ENCODE measurements at regions not wholly inside any gene's neighbourhood (a gene's known extent, or its start where the extent isn't known, plus 50 kb on each side); places are given as distances from the start of the nearest gene placed in this dataset.
A peak's percentile ranks its signal among the peaks of the same experiment; 100 is the strongest.

DNA sequence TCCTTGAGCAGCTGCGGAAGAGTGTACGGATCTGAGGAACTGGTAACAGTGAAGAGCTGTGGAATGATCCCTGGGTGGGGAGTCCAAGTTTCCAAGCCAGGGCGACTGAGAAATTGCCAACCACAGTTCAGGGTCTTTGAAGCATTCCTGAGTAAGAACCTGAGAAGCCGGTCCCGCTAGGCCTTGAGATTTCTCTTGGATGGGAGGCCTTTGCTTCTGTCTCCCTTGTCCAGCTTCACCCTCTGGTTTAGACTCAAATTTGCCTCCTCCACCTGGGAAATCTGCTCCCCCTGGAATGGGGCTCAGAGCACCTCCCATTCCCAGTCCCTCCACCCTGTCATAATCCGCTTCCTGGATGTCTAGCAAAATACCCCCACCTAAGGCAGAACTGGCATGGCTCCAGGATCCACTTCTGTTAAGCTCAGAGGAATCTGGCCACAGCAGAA is 127.7 kb upstream of the DLG1 start:
- intact Hi-C loops (cut with micrococcal nuclease) (no loop called here), dilution Hi-C loops (cut with MboI; ENCODE audit: extremely low pct_ligation_motif_present, low sequenced_read_pairs) (no loop called here)
- no peaks in the 10 kb centered on the region for H3K9me3 ChIP-seq (replicated peaks; ENCODE audit: control insufficient read depth, insufficient read depth, low read length)
- H3K9me1 ChIP-seq (replicated peaks; ENCODE audit: control insufficient read depth, extremely low read depth, insufficient read depth, low read length): no peaks in the 10 kb centered on the region
- TF ChIP-seq, protein P1, sequence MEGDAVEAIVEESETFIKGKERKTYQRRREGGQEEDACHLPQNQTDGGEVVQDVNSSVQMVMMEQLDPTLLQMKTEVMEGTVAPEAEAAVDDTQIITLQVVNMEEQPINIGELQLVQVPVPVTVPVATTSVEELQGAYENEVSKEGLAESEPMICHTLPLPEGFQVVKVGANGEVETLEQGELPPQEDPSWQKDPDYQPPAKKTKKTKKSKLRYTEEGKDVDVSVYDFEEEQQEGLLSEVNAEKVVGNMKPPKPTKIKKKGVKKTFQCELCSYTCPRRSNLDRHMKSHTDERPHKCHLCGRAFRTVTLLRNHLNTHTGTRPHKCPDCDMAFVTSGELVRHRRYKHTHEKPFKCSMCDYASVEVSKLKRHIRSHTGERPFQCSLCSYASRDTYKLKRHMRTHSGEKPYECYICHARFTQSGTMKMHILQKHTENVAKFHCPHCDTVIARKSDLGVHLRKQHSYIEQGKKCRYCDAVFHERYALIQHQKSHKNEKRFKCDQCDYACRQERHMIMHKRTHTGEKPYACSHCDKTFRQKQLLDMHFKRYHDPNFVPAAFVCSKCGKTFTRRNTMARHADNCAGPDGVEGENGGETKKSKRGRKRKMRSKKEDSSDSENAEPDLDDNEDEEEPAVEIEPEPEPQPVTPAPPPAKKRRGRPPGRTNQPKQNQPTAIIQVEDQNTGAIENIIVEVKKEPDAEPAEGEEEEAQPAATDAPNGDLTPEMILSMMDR (IDR thresholded peaks at IDR 0.05; ENCODE audit: extremely low read depth in 1 of 2, insufficient read depth in 1 of 2, low read depth in 1 of 2, low read length in 2 of 2): no peak
- no peak for TF ChIP-seq JUN (IDR thresholded peaks at IDR 0.05; ENCODE audit: borderline replicate concordance, insufficient read depth, insufficient read length, low read depth)
- H3K9ac ChIP-seq (replicated peaks; ENCODE audit: extremely low read depth, insufficient read depth, low read length): no peak overlapping the region
- ChIA-PET CTCF (interaction anchor here (1.4 to 1.8 kb wide), 3 partner anchors 28 to 165 kb away, joined by 3 to 10 read pairs (median 3); no protein-coding TSS in a partner anchor), POLR2A (no interaction called here)
- DNase-seq (ENCODE audit: low read depth, low spot score) (no peak), FAIRE-seq (no peak)
- no TSS peak for BruUV-seq (replicated peaks)
- H3K27me3 ChIP-seq (ENCODE audit: control insufficient read depth in 2 of 2, insufficient read depth in 2 of 2, low read length in 2 of 2): no peaks in the 10 kb centered on the region
- H3K4me2 ChIP-seq (ENCODE audit: insufficient read depth, low read length): no peak overlapping the region
- peaks cover 11% of the 10 kb centered on the region for H3K4me1 ChIP-seq (ENCODE audit: control insufficient read depth, extremely low read depth, insufficient read depth, low read length)
- no peaks in the 10 kb centered on the region for H3K36me3 ChIP-seq (ENCODE audit: control insufficient read depth in 2 of 2, extremely low read depth in 1 of 2, insufficient read depth in 2 of 2, low read length in 2 of 2)
- no peaks in the 10 kb centered on the region for H4K20me1 ChIP-seq (replicated peaks; ENCODE audit: control insufficient read depth, extremely low read depth, insufficient read depth, low read length)
- no peaks in the 10 kb centered on the region for H3K79me2 ChIP-seq (ENCODE audit: control insufficient read depth, insufficient read depth, low read length)
- H3K4me3 ChIP-seq (replicated peaks in 1 of 3; ENCODE audit: insufficient read depth in 1 of 3, low read depth in 1 of 3, low read length in 3 of 3): no peak overlapping the region
- no peak overlapping the region for H2AFZ ChIP-seq (ENCODE audit: low read depth, low read length)
- no peak overlapping the region for H3K27ac ChIP-seq (ENCODE audit: insufficient read depth, low read depth, low read length)

DNA sequence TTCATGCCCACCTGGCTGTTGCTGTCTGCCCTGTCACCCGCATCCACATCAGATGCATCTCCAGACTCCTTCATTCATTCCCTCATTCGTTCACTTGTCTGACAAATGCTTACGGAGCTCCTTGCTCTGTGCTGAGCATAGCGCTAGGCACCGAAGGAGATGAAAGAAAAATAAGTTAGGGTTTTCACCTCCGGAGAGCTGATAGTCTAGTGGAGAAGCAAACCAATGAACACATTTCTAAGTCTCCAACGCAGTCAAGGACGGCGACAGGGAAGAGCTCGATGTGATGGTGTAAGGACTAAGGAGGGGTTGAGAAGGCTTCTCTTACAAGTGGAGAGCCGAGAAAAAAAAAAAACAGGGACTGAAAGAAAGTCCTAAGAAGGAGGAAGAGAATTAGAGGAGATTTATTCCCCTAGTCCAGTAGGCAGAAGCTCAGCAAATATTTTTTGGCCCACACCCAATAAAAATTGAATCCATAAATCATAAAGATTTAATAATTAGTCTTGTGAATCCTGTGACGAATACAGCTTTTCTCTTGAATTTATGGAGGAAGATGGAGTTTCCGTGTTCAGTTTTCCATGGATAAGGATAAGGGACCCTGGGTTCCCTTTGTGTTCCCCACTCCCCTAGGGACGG is 127.2 kb upstream of the DLG1 start:
- ChIA-PET CTCF (interaction anchor here (0.5 to 1.8 kb wide), 5 partner anchors 28 to 168 kb away, joined by 3 to 10 read pairs (median 3); no protein-coding TSS in a partner anchor), POLR2A (no interaction called here)
- TF ChIP-seq GATA2 (IDR thresholded peaks at IDR 0.05; ENCODE audit: insufficient read depth, insufficient read length, low read depth, low read length): no peak
- TF ChIP-seq, protein P2, sequence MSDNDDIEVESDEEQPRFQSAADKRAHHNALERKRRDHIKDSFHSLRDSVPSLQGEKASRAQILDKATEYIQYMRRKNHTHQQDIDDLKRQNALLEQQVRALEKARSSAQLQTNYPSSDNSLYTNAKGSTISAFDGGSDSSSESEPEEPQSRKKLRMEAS (IDR thresholded peaks at IDR 0.05; ENCODE audit: insufficient read depth, insufficient read length): no peak
- TF ChIP-seq, protein P1 (IDR thresholded peaks at IDR 0.05; ENCODE audit: extremely low read depth in 1 of 2, insufficient read depth in 1 of 2, low read depth in 1 of 2, low read length in 2 of 2): no peak
- TF ChIP-seq MYC (IDR thresholded peaks at IDR 0.05; ENCODE audit: low read depth, low read length): no peak
- TF ChIP-seq POLR2AphosphoS5 (IDR thresholded peaks at IDR 0.05; ENCODE audit: insufficient read depth, low read depth, low read length): no peak
- Histone ChIP-seq H3K27ac (ENCODE audit: insufficient read depth, low read depth, low read length) (no peak overlapping the region), H3K4me2 (ENCODE audit: insufficient read depth, low read length) (no peak overlapping the region), H2AFZ (ENCODE audit: low read depth, low read length) (no peak overlapping the region), H3K4me1 (ENCODE audit: control insufficient read depth, extremely low read depth, insufficient read depth, low read length) (peaks cover 11% of the 10 kb centered on the region), H3K36me3 (ENCODE audit: control insufficient read depth in 2 of 2, extremely low read depth in 1 of 2, insufficient read depth in 2 of 2, low read length in 2 of 2) (no peaks in the 10 kb centered on the region), H3K9me3 (replicated peaks; ENCODE audit: control insufficient read depth, insufficient read depth, low read length) (no peaks in the 10 kb centered on the region), H3K9ac (replicated peaks; ENCODE audit: extremely low read depth, insufficient read depth, low read length) (no peak overlapping the region), H4K20me1 (replicated peaks; ENCODE audit: control insufficient read depth, extremely low read depth, insufficient read depth, low read length) (no peaks in the 10 kb centered on the region), H3K4me3 (replicated peaks in 1 of 3; ENCODE audit: insufficient read depth in 1 of 3, low read depth in 1 of 3, low read length in 3 of 3) (no peak overlapping the region), H3K9me1 (replicated peaks; ENCODE audit: control insufficient read depth, extremely low read depth, insufficient read depth, low read length) (no peaks in the 10 kb centered on the region), H3K79me2 (ENCODE audit: control insufficient read depth, insufficient read depth, low read length) (no peaks in the 10 kb centered on the region), H3K27me3 (ENCODE audit: control insufficient read depth in 2 of 2, insufficient read depth in 2 of 2, low read length in 2 of 2) (no peaks in the 10 kb centered on the region)
- intact Hi-C loops (cut with micrococcal nuclease) (no loop called here), dilution Hi-C loops (cut with MboI; ENCODE audit: extremely low pct_ligation_motif_present, low sequenced_read_pairs) (no loop called here)
- FAIRE-seq (no peak), DNase-seq (ENCODE audit: low read depth, low spot score) (peak; percentile 11)
- no TSS peak for BruUV-seq (replicated peaks)

All from endothelial cell of umbilical vein (primary cell).